Left ventricle myocardium superior (tissue), 1 donor: ENCODE measurements at regions not wholly inside any gene's neighbourhood (a gene's known extent, or its start where the extent isn't known, plus 50 kb on each side); places are given as distances from the start of the nearest gene placed in this dataset.
"Not testable (repeated sequence)": the region's sequence is repeated elsewhere in the genome, so short reads cannot be mapped to it uniquely, and the experiment has no call there.

Source experiments
- ATAC-seq: fragments of 200-7000 bp; cut with Tn5 transposase; one replicate; pipeline ENCODE4 v1.9.1; 2020; ENCODE audit warnings: mild to moderate bottlenecking, moderate library complexity
- DNase-seq: peaks from one replicate; pipeline ENCODE4 v3.0.0-alpha.2; 2020
- intact Hi-C: fragments of 100-400 bp; cut with micrococcal nuclease; formaldehyde crosslinking; loops from one replicate; pipeline ENCODE4 v1.11.0; 2022
- donor health status: DM: no; HTN: yes; CAD: no; lungs with severe emphysema.

DNA sequence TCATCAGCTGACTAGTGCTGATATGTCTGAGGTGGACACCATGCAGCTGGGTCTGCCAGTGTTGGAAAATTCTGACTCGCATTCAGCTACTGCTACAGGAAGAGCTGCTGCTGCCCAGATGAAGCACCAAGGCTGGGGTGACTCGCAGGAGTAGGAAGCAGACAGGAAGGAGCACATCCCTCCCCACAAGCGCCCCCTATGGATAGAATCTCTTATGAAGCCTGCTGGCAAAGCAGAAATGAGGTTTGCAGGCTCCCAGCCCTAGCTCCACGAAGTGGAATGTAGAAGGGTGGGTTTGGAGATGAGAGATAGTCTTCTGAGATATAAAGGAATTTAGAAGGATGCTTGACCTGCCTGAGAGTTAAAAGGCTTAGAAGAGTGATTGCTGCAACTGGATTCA lies 443.0 kb downstream of the ACTL7B start:
- DNase-seq, result no peak

DNA sequence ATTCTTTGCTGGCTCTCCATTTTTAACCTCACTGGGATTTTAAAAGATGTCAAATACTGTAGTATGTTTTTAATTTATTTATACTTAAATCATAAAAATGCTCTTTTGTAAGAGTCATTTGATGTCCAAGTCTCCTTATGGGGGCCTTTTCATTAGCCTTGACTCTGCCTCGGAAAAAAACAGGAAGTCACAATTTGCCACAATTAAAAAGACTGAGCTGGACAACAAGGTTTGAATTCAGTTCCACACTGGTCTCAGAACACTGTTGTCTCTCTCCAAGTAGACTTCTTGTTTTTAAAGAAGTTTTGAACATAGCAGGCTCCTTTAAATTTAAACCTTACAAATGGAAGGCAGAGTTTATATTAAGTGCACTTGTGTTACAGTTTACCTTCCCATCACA lies 444.2 kb downstream of the ACTL7B start:
- DNase-seq (no peak), ATAC-seq (no peak)
- intact Hi-C loops, result no loop called here

More for the DNA sequence above, 443.0 kb downstream of the ACTL7B start:
- no peak for ATAC-seq
- intact Hi-C loops, result no loop called here

DNA sequence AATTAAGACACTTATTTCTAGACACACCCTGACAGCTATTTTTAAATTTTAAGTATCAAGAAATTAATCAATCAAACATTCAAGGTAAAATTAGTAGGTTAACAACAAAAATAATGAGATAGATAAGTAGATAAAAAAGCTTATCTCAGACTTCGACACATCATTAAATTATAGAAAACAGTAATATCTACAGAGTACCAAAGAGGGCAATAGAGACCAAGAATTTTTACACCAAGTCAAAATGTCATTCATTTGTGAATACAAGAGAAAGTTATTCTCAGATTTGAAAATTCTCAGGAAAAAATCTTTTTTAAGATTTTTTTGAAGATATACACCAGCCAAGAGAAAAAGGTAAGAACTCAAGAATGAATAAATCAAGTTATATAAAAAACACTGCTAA lies 445.6 kb downstream of the ACTL7B start:
- DNase-seq (no peak), ATAC-seq (no peak)

DNA sequence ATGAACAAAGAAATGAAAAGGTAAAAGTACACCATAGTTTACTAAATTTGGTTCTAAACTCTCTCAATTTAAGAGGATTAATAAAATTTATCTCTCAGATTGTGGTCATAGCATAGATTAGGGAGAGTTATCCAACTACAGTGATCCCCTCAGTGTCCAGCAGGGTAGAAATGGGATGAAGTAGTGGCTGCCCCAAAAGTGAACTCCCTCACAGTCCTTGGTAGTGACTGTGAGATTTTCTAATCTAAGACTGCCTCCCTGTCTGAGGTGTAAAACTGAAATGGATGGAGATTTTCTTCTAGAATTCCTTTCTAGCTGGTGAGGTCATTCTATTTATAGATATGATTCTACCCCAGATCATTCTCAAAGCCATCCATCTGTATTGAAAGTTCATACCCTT lies 455.5 kb downstream of the ACTL7B start:
- intact Hi-C loops, result no loop called here
- no peak for DNase-seq
- ATAC-seq, result no peak

More for the DNA sequence above, 445.6 kb downstream of the ACTL7B start:
- intact Hi-C loops, result no loop called here

DNA sequence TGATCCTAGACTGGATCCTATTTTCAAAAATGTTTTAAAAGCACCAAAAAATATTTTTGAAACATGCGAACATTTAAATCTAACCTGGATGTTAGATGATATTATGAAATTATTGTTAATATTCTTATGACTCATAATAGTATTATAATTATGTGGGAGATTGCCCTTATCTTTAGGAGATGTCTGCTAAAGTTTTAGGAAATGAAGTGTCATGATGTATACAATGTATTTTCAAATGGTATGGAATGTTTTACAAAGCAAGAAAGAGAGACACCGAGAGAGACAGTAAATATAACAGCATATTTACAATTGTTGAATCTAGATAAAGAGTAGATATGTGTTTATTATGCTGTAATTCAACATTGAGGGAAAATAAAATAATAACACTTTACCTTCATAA lies 455.9 kb downstream of the ACTL7B start:
- ATAC-seq (no peak), DNase-seq (no peak)
- intact Hi-C loops, result no loop called here

DNA sequence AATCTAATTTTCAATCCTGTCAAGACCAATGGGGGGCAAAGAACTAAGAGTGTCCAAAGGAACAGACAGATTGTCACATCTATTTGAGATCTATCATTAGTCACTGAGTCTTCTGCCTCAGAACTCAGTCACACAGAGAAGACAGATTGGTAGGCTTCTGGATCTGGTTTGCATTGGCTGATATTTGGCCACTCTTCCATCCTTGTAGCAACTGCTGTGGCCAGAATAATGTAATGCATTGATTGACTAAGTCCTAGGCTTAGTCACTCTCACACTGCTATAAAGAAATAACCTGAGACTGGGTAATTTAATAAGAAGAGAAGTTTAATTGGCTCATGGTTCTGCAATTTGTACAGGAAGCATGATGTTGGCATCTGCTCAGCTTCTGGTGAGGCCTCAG lies 458.5 kb downstream of the ACTL7B start:
- no peak for ATAC-seq
- intact Hi-C loops, result no loop called here
- DNase-seq, result no peak

DNA sequence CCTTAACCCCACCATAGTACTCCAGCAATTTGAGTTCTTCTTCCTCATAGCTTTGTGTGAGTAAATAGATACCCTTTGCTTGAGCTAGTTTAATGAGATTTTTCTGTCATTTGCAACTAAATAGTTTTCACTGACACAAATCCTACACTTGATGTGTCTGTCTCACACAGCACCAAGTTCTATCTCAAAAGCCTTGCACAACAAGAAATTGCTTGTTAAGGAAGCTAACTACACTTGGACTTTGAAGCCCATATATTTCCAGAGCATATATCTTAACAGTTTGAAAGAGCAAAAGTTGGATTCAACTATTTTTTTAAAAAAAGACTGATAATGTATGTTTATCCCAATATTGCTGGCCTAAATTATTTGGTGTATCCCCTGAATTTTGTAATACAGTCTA lies 459.2 kb downstream of the ACTL7B start:
- intact Hi-C loops, result no loop called here
- no peak for ATAC-seq
- no peak for DNase-seq

DNA sequence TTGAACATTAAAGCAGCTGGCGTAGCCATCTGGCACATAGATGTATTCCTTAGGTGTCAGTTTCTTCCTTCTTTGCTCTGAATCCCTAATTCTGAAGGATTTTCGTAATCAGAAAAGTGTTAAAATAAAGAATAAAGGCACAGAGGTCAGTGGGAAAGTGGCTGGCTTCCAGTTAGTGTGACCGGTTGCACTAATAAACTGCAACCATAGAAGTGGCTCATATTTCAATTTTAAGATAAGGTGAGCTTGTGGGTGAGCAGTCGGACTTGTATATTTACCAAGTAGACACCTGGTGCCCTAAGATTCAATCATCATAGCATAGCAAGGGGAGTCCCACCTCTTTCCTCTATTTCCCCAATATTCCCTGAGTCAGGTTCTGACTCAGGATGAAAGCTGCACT lies 459.6 kb downstream of the ACTL7B start:
- ATAC-seq (no peak), DNase-seq (no peak)
- intact Hi-C loops, result no loop called here

DNA sequence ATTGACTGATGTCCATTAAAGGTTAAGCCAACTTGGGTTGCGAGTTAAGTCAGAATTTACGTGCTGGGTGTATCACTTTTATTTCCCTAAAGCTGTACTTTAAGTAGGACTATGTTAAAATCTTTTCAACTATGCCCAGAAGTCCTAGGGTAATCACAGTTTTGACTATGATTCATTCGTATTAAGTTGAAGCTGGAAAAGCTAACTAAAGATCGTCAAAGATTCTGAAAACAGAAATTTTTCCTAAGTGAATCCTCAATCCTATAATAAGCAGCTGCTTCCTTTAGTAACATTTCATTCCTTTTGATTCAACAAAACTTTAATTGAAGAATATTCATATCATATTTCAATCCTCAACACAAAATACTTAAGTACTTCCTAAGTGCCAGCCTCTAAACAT lies 460.4 kb downstream of the ACTL7B start:
- intact Hi-C loops, result no loop called here
- DNase-seq, result no peak
- no peak for ATAC-seq

DNA sequence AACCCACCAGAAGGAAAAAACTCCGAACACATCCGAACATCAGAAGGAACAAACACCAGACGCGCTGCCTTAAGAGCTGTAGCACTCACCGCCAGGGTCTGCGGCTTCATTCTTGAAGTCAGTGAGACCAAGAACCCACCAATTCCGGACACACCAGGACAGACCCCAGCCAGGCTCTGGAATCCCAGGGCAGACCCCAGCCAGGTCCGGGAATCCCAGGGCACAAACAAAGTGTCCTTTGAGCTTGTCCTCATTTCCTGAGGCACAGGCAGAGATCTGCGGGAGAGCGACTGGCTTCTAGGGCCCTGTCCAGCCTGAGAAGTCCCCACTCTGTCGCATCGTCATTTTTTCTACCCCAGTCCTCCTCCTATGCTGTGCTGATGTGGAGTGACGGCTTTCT lies 461.1 kb downstream of the ACTL7B start:
- no peak for DNase-seq
- no peak for ATAC-seq
- intact Hi-C loops, result no loop called here

DNA sequence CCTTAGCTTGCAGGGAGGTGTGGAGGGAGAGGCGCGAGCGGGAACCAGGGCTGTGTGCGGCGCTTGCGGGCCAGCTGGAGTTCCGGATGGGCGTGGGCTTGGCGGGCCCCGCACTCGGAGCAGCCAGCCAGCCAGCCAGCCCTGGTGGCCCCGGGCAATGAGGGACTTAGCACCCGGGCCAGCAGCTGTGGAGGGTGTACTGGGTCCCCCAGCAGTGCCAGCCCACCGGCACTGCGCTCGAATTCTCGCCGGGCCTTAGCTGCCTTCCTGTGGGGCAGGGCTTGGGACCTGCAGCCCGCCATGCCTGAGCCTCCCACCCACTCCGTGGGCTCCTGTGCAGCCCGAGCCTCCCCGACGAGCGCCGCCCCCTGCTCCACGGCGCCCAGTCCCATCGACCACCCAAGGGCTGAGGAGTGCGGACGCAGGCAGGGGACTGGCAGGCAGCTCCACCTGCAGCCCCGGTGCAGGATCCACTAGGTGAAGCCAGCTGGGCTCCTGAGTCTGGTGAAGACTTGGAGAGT lies 462.2 kb downstream of the ACTL7B start:
- ATAC-seq, intact Hi-C loops, DNase-seq: not testable (repeated sequence)

DNA sequence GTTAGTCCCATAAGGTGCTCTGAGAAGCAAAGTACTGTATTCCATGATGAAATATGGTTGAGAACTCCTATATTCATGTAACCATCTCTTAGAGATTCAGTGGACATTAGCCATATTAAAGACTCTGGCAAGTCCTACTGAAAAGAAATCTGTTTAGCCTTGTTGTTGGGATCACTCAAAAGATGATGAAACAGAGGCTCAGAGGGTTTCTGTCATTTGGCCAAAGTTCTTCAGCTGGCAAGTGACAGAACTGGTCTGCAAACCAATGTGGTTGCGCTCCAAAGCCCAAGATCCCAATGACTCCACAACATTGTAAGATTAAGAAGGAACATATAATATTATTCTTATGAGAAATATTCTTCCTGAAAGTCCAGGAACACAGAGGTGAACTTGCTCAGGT lies 462.9 kb downstream of the ACTL7B start:
- ATAC-seq, result no peak

DNA sequence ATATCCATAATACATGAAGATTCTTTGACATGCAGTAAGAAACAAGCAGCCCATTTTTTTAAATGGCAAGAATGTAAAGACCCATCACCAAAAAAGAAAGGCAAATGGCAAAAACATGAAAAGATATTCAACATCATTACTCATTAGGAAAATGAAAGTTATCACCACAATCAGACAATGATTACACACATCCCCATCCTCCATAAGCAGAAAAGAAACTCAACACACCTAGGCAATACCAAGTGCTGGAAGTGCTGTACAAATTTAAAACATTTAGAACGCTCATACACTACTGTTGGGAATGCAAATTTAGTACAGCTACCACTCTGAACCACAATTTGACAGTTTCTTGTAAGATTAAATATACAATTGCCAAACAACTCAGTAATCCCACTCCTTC lies 466.7 kb downstream of the ACTL7B start:
- intact Hi-C loops, result no loop called here
- DNase-seq, result no peak
- ATAC-seq, result no peak

More for the DNA sequence above, 462.9 kb downstream of the ACTL7B start:
- intact Hi-C loops, result no loop called here
- DNase-seq, result no peak

DNA sequence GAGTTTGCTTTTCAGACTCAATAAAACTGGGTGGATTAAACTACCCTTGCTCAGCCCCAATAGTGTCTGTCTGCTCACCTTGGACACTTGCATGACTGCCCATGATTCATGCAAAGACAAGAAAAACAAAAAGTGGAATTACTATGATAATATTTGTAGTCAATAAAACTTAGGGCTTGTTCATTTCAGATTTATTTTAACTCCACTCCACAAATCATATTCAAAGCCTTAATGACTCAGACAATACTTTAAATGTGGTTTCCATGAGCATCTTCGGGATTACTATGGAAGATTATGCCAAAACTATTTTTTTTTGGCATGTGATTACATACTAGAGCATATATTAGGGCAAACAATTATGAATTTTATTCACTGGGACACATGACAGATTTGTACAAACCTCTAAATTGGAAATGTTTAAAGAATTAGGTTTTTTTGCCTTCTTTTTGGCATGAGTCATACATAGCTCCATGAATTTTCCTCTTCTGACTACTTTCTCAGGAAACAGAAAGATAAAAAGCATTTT lies 468.9 kb downstream of the ACTL7B start:
- intact Hi-C loops, result no loop called here
- DNase-seq (no peak), ATAC-seq (no peak)

DNA sequence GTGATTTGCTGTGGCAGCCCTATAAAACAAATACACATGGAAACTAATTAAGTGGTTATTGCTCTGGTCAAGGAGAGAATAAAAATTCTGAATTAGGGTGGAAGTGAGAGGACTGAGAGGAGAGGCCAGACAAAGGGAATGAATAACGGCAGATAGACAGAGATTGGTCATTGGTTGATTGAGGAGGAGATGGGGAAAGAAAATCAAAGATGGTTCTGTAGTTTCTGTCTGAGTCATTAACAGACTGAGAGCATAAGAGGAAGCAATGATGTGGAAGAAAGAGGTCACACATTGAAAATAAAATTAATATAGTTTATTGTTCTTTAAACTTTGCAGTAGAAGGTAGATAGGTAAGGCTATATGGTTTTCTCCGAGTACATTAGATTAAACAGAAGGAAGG lies 469.8 kb downstream of the ACTL7B start:
- intact Hi-C loops, result no loop called here
- no peak for DNase-seq

DNA sequence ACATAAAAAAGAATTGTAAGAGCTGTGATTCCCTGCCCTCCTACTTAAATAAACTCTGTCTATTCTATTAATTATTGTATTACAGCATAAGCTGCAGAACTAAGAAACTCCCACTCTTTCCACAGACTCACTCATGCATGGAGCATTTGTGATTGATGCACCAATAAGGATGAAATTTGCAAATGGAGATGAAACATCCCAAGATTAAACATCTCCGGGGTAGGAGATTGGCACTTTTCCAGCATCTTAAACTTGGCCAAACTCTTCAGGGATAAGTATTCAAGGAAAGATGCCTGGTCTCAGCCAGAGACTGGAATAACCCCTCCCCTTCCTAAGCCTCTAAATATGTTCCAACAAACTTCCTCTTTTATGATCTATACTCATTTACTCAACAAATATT lies 472.0 kb downstream of the ACTL7B start:
- no peak for DNase-seq
- no peak for ATAC-seq
- intact Hi-C loops, result no loop called here

More for the DNA sequence above, 469.8 kb downstream of the ACTL7B start:
- no peak for ATAC-seq

DNA sequence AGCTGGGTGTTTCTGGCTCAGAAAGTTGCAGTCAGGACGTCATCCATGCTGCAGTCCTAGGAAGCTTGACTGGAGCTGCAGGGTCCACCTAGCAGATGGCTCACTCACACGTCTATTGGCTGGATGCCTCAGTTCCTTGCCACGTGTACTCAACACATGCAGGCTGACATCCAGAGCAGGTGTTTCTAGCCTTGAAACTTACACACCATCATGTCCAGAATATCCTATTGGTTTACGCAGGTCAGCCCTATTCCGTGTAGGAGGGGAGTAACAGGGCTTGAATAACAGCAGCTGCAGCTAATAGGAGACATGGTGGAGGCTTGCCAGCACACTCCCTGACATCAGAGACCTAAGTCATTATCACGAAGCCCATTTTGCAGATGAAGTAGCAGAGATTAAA lies 473.5 kb downstream of the ACTL7B start:
- DNase-seq, result no peak
- ATAC-seq, result no peak
- intact Hi-C loops, result no loop called here

DNA sequence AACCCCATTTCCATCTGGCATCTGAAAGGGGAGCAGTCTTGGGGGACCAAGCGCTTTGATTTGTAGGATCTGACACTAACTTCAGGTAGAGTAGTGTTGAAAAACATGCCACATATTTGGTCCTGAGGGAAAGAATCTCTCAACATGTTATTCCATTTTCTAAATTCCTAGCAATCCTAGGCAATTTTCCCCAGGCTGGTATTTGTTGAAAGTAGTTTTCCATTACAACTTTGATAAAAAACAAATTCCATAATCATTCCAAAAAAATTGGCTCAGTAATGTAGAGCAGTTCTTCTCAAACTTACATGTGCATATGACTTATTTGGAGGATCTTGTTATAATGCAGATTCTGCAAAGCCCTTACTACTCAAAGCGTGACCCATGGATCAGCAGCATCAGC lies 477.9 kb downstream of the ACTL7B start:
- ATAC-seq, result no peak
- DNase-seq, result no peak
- intact Hi-C loops, result no loop called here

DNA sequence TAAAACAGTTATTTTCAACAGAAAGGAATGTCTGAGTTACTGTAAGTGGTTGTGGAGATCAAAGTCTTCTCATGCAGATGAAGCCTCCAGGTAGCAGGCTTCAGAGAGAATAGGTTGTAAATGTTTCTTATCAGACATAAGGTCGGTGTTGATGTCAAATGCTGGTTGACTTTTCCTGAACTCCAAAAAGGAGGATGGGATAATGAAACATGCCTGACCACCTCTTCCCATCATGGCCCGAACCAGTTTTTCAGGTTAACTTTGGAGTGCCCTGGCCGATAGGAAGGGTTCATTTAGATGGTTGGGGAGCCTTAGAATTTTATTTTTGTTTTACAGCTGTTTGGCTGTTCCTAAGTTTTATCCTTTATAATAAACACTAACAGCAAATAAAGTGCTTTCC lies 478.4 kb downstream of the ACTL7B start:
- DNase-seq, result no peak
- no peak for ATAC-seq
- intact Hi-C loops, result no loop called here

DNA sequence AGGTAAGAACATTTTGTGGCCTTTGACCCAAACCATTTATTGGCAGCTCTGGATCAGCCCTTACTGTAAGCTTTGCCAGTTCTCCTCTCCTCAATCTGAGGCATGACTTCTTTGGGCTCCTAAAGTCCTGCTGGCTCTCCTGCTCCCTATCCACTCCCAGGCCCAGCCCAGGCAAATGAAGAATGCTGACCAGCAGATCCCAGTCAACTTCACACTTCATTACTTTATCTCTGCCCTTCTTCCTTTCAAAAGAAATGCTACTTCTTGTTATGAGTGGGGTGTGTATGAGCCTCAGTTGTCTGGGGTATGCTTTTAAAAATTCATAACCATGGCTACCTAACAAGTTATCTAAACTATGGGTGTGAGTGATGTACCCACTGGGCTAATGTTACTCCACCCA lies 479.6 kb downstream of the ACTL7B start:
- intact Hi-C loops, result no loop called here
- ATAC-seq (no peak), DNase-seq (no peak)

DNA sequence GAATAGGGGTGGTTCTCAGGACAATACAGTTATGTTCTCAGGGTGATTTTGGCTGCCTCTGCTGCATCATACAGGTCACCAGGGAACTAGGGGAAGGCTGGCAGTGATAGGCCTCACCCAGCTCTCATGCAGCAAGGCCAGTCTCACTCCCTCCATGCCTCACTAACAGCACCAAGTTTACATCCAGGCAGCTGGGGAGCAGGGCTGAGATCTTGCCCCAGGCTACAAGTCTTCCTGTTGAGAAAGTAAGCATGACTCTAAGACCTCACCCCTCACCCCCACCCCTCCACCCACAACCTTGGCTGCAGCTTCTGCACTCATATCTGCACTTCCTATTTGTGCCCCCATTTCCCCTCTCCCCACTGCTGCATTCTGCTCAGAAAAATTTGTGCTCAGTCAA lies 481.2 kb downstream of the ACTL7B start:
- intact Hi-C loops, result no loop called here
- no peak for DNase-seq
- no peak for ATAC-seq

DNA sequence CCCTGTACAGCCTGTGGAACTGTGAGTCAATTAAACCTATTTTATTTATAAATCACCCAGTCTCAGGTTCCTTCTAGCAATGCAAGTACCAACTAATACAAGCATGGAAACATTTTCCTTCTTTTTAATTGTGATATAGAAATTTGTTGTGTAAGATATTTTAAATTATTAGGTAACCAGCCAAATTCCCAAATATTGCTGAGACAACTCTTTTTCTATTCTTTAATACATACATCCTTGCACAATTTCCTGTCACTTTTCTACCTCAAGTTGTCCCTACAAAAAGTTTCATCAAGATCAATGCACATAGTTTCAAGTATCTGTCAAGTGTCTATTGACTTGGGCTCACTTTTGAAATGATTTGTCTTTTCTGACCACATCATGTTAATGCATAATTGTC lies 488.6 kb downstream of the ACTL7B start:
- intact Hi-C loops, result no loop called here
- no peak for DNase-seq
- ATAC-seq, result no peak
